PC-9 (cell line): ENCODE measurements at regions not wholly inside any gene's neighbourhood (a gene's known extent, or its start where the extent isn't known, plus 50 kb on each side); places are given as distances from the start of the nearest gene placed in this dataset.
A peak's percentile ranks its signal among the peaks of the same experiment; 100 is the strongest.

ENCODE experiments used
- BruUV-seq: library from RNA; stranded (reverse); fragments of 400-500 nt; replicated peaks from 2 replicates; lab custom pipeline; 2021; lab: Mats Ljungman, UMichigan
- CTCF ChIA-PET: fragments of 300-600 bp; sonication (Branson Sonifier 250); formaldehyde crosslinking; loops from one replicate; lab custom pipeline; 2022; ENCODE audit warnings: antibody characterized with exemption; lab: Charles Lee
- POLR2A ChIA-PET: fragments of 300-600 bp; sonication (Branson Sonifier 250); formaldehyde crosslinking; loops from one replicate; lab custom pipeline; 2022; ENCODE audit warnings: antibody characterized with exemption; ENCODE audit not compliant: unreplicated experiment; lab: Charles Lee
- DNase-seq, 2 experiments: peaks; one replicate each; pipeline versions ENCODE4 v3.0.0 to v3.0.0-alpha.2; 2015 to 2022; ENCODE audit warnings: mixed read lengths in 1 of 2
- H2AFZ ChIP-seq: fragments of 200-600 bp; sonication (generic); 2 replicates; pipeline ENCODE4 v1.8.1; 2017; ENCODE audit warnings: antibody characterized with exemption
- H3F3A ChIP-seq: fragments of 200-600 bp; sonication (generic); 2 replicates; pipeline ENCODE4 v1.8.1; 2017; ENCODE audit warnings: antibody characterized with exemption, mild to moderate bottlenecking, low read depth; ENCODE audit not compliant: insufficient read depth
- H3K27ac ChIP-seq: fragments of 200-600 bp; sonication (generic); 2 replicates; pipeline ENCODE4 v1.6.1; 2016; ENCODE audit warnings: mixed run types
- H3K27me3 ChIP-seq: fragments of 200-600 bp; sonication (generic); 2 replicates; pipeline ENCODE4 v1.6.1; 2016; ENCODE audit warnings: low read depth, mixed run types; ENCODE audit not compliant: insufficient read depth
- H3K36me3 ChIP-seq: fragments of 200-600 bp; sonication (generic); 2 replicates; pipeline ENCODE4 v1.6.1; 2016; ENCODE audit warnings: low read depth, mixed run types
- H3K4me1 ChIP-seq: fragments of 200-600 bp; sonication (generic); replicated peaks from 2 replicates; pipeline ENCODE4 v1.6.1; 2016; ENCODE audit warnings: mixed run types; ENCODE audit not compliant: insufficient read depth
- H3K4me2 ChIP-seq: fragments of 200-600 bp; sonication (generic); 2 replicates; pipeline ENCODE4 v1.6.1; 2017; ENCODE audit warnings: mixed run types
- H3K4me3 ChIP-seq: fragments of 200-600 bp; sonication (generic); 2 replicates; pipeline ENCODE4 v1.6.1; 2016; ENCODE audit warnings: mixed run types
- H3K79me2 ChIP-seq: fragments of 200-600 bp; sonication (generic); 2 replicates; pipeline ENCODE4 v1.6.1; 2017; ENCODE audit warnings: low read depth, mixed run types
- H3K9me2 ChIP-seq: fragments of 200-600 bp; sonication (generic); 2 replicates; pipeline ENCODE4 v1.8.1; 2017; ENCODE audit warnings: mild to moderate bottlenecking; ENCODE audit not compliant: insufficient read depth
- H3K9me3 ChIP-seq: fragments of 200-600 bp; sonication (generic); 2 replicates; pipeline ENCODE4 v1.8.1; 2016; ENCODE audit warnings: low read depth; ENCODE audit not compliant: insufficient read depth
- H4K20me1 ChIP-seq: fragments of 200-600 bp; sonication (generic); 2 replicates; pipeline ENCODE4 v1.8.1; 2017; ENCODE audit not compliant: insufficient read depth
- CTCF ChIP-seq: fragments of 200-600 bp; sonication (generic); conservative IDR thresholded peaks from 2 replicates; pipeline ENCODE4 v1.6.1; 2017; ENCODE audit warnings: mixed run types, antibody characterized with exemption, mild to moderate bottlenecking, moderate library complexity
- EZH2 ChIP-seq: fragments of 200-600 bp; sonication (generic); IDR thresholded peaks from 2 replicates; pipeline ENCODE4 v1.8.0; 2017; ENCODE audit warnings: antibody characterized with exemption, low read depth
- intact Hi-C: fragments of 100-400 bp; cut with micrococcal nuclease; formaldehyde crosslinking; loops from one replicate; pipeline ENCODE4 v1.10.0; 2022; ENCODE audit not compliant: unreplicated experiment

- no TSS peak for BruUV-seq
- H3K79me2 ChIP-seq = peaks cover 4% of the 10 kb centered on the region; the same call in 1 of the 2 replicates
- no peaks in the 10 kb centered on the region for H4K20me1 ChIP-seq
- H3F3A ChIP-seq = peaks cover 34% of the 10 kb centered on the region
- peak overlapping the region; percentile 35; the same call in 1 of the 2 replicates for H3K4me2 ChIP-seq
- H3K36me3 ChIP-seq = peaks cover 8% of the 10 kb centered on the region; the same call in 1 of the 2 replicates
- no peaks in the 10 kb centered on the region for H3K27me3 ChIP-seq
- ChIA-PET POLR2A (interaction anchor here (0.7 kb wide), 1 partner anchor 74 kb away, joined by 15 read pairs; no protein-coding TSS in a partner anchor), CTCF (interaction anchor here (0.5 kb wide), 1 partner anchor 31 kb away, joined by 4 read pairs; no protein-coding TSS in a partner anchor)
- TF ChIP-seq CTCF = no peak
- no peak for TF ChIP-seq EZH2
- H3K4me1 ChIP-seq = peaks cover 47% of the 10 kb centered on the region
- peaks cover 4% of the 10 kb centered on the region; the same call in 1 of the 2 replicates for H3K9me3 ChIP-seq
- H3K4me3 ChIP-seq = no peak overlapping the region
- intact Hi-C loops = no loop called here
- no peak overlapping the region for H2AFZ ChIP-seq
- no peaks in the 10 kb centered on the region for H3K9me2 ChIP-seq
- H3K27ac ChIP-seq = peak overlapping the region; percentile 59
- DNase-seq = peak; percentile 76 to 89
Measured at GRCh38 chr14:50035214-50035613, 81.2 kb downstream of the VCPKMT start.

GRCh38 chr14:50036211-50036610 is 80.2 kb downstream of the VCPKMT start:
- peaks cover 43% of the 10 kb centered on the region for H3F3A ChIP-seq
- peaks cover 1% of the 10 kb centered on the region; the same call in 1 of the 2 replicates for H3K9me3 ChIP-seq
- no peak overlapping the region for H2AFZ ChIP-seq
- H3K4me1 ChIP-seq = peaks cover 57% of the 10 kb centered on the region
- H3K27me3 ChIP-seq = no peaks in the 10 kb centered on the region
- peaks cover 4% of the 10 kb centered on the region; the same call in 1 of the 2 replicates for H3K79me2 ChIP-seq
- TF ChIP-seq EZH2 (no peak), CTCF (no peak)
- H3K4me2 ChIP-seq = no peak overlapping the region
- H3K9me2 ChIP-seq = no peaks in the 10 kb centered on the region
- H3K36me3 ChIP-seq = 0 out of 2 replicates have a peak, but pooled peaks cover 2% of the 10 kb centered on the region
- no peaks in the 10 kb centered on the region for H4K20me1 ChIP-seq
- H3K4me3 ChIP-seq = no peak overlapping the region
- POLR2A ChIA-PET = interaction anchor here (0.6 to 0.7 kb wide), 2 partner anchors 26 to 90 kb away, joined by 4 to 6 read pairs; no protein-coding TSS in a partner anchor
- DNase-seq = no peak
- intact Hi-C loops = no loop called here
- no TSS peak for BruUV-seq
- CTCF ChIA-PET = interaction anchor here (1.0 kb wide), 1 partner anchor 184 kb away, joined by 4 read pairs; the partner anchor contains the start of gene NEMF
- H3K27ac ChIP-seq = peak overlapping the region; percentile 59; the same call in 1 of the 2 replicates

- intact Hi-C loops = no loop called here
- Histone ChIP-seq H2AFZ (no peak overlapping the region), H4K20me1 (no peaks in the 10 kb centered on the region), H3K27me3 (no peaks in the 10 kb centered on the region), H3K27ac (no peak overlapping the region), H3K36me3 (no peaks in the 10 kb centered on the region), H3F3A (peaks cover 47% of the 10 kb centered on the region), H3K9me2 (no peaks in the 10 kb centered on the region), H3K4me1 (peaks cover 61% of the 10 kb centered on the region), H3K79me2 (peaks cover 4% of the 10 kb centered on the region; the same call in 1 of the 2 replicates), H3K9me3 (no peaks in the 10 kb centered on the region), H3K4me3 (no peak overlapping the region), H3K4me2 (no peak overlapping the region)
- ChIA-PET POLR2A (interaction anchor here (0.6 kb wide), 2 partner anchors 25 to 168 kb away, joined by 4 to 5 read pairs; no protein-coding TSS in a partner anchor), CTCF (interaction anchor here (1.0 kb wide), 1 partner anchor 184 kb away, joined by 4 read pairs; the partner anchor contains the start of gene NEMF)
- no peak for DNase-seq
- no peak for TF ChIP-seq CTCF
- TF ChIP-seq EZH2 = no peak
- BruUV-seq = no TSS peak
Measured at GRCh38 chr14:50036637-50037036, 79.7 kb downstream of the VCPKMT start.
